ENCODE measurements at regions not wholly inside any gene's neighbourhood (a gene's known extent, or its start where the extent isn't known, plus 50 kb on each side); places are given as distances from the start of the nearest gene placed in this dataset.

DNA sequence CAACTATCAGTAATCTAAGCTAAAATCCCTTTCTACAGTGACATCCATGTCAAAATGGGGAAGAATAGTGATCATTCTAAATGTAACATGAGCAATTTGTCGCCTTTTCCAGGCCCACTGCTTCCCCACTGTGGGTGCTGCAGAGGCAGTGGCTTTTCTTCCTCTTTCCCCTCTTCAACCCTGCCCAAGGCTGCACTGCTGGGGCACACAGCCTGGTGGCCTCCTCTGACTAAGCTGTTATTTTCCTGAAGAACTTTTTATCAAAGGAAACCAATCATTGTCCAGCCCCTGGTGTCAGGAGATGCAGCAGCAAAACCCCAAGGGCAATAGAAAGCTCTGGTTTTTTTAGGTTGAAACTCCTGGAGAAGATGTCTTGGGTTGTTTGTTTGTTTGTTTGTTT lies 117.6 kb upstream of the KLF7 start (continued):
- TF ChIP-seq, protein P1, sequence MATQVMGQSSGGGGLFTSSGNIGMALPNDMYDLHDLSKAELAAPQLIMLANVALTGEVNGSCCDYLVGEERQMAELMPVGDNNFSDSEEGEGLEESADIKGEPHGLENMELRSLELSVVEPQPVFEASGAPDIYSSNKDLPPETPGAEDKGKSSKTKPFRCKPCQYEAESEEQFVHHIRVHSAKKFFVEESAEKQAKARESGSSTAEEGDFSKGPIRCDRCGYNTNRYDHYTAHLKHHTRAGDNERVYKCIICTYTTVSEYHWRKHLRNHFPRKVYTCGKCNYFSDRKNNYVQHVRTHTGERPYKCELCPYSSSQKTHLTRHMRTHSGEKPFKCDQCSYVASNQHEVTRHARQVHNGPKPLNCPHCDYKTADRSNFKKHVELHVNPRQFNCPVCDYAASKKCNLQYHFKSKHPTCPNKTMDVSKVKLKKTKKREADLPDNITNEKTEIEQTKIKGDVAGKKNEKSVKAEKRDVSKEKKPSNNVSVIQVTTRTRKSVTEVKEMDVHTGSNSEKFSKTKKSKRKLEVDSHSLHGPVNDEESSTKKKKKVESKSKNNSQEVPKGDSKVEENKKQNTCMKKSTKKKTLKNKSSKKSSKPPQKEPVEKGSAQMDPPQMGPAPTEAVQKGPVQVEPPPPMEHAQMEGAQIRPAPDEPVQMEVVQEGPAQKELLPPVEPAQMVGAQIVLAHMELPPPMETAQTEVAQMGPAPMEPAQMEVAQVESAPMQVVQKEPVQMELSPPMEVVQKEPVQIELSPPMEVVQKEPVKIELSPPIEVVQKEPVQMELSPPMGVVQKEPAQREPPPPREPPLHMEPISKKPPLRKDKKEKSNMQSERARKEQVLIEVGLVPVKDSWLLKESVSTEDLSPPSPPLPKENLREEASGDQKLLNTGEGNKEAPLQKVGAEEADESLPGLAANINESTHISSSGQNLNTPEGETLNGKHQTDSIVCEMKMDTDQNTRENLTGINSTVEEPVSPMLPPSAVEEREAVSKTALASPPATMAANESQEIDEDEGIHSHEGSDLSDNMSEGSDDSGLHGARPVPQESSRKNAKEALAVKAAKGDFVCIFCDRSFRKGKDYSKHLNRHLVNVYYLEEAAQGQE (IDR thresholded peaks at IDR 0.05; ENCODE audit: low read depth, low read length), result no peak
- TF ChIP-seq ZNF384 (IDR thresholded peaks at IDR 0.05; ENCODE audit: borderline replicate concordance, low read depth, low read length), result no peak
- no peak for TF ChIP-seq IRF4 (IDR thresholded peaks at IDR 0.05; ENCODE audit: low read depth, low read length)

DNA sequence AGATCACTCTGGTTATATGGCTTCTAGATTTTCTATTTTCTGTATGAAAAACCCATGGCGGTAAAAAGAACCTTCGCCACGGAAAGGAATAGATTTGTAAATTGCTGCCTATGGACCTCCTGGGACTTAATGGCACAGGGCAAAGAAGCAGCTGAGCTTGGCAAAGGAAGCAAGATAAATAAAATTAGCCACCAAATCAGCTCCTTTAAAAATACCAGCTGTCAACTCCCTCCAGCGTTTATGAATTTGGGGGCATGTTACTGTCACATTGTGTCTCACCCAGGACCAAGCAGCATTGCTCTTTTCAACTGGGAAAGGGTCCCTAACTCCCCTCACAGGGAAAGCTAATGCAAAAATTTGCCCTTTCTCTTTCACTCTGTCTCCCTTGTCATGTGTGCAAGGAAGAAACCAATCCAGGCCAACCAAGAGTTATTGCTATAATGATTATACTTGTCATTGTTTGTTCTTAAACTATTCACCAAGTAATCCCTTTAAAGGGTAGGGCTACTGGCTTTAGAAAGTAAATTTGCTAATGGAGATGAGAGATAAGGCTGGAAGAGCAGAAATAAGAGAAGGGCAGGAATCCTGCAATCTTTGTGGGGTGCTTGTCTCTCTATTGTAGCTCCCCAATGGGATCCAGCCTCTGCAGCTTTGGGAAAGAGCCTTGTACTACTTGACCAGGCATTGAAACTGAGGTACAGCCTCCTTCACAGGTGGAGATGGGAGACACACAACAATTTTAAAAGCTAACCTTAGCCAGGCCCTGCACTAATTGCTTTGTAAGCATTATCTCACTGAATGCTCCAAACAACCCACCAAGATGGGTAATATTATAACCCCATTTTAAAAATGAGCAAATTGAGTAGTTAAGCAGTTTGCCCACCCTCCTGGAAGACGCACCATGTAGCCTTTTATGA lies 119.1 kb upstream of the KLF7 start:
- no peaks in the 10 kb centered on the region for H3K79me2 ChIP-seq (ENCODE audit: control insufficient read depth, insufficient read depth, low read length)
- in situ Hi-C loops (cut with MboI), result no loop called here
- no peak overlapping the region for H3K4me3 ChIP-seq
- H3K27me3 ChIP-seq (replicated peaks in 1 of 2; ENCODE audit: control insufficient read depth in 2 of 2, insufficient read depth in 2 of 2, low read length in 1 of 2), result no peaks in the 10 kb centered on the region
- ATAC-seq (no peak), DNase-seq (ENCODE audit: low read depth, low spot score) (no peak), FAIRE-seq (no peak)
- 0 out of 2 replicates have a peak overlapping the region, but pooled peaks have one; percentile 13 for H3K27ac ChIP-seq (ENCODE audit: control insufficient read depth, insufficient read depth)
- ChIA-PET CTCF (interaction anchor here (0.9 to 2.3 kb wide), 7 partner anchors 44 to 484 kb away, joined by 3 to 6 read pairs (median 4); no protein-coding TSS in a partner anchor), POLR2A (interaction anchor here (0.6 to 2.4 kb wide), 7 partner anchors 10 to 69 kb away, joined by 3 to 11 read pairs (median 4); no protein-coding TSS in a partner anchor), SMC1A (ENCODE audit: uncharacterized antibody, unreplicated experiment) (interaction anchor here (0.9 to 5.6 kb wide), 22 partner anchors 8 to 188 kb away, joined by 3 to 80 read pairs (median 4); no protein-coding TSS in a partner anchor), RAD21 (ENCODE audit: unreplicated experiment) (interaction anchor here (1.0 to 7.1 kb wide), 10 partner anchors 8 to 189 kb away, joined by 3 to 56 read pairs (median 6); partner anchors contain the start of gene KLF7)
- no peak overlapping the region for H2AFZ ChIP-seq (ENCODE audit: control insufficient read depth, low read depth, low read length)
- H3K36me3 ChIP-seq (ENCODE audit: control insufficient read depth in 2 of 2, insufficient read depth in 2 of 2, low read length in 1 of 2), result no peaks in the 10 kb centered on the region
- WGBS (ENCODE audit: insufficient coverage, insufficient replicate concordance, low lambda C conversion rate, missing lambda C conversion rate), result 95% methylated on average over 5 of the region's 5 CpGs
- no peaks in the 10 kb centered on the region for H4K20me1 ChIP-seq (ENCODE audit: control insufficient read depth, insufficient read depth)
- no peak overlapping the region for H3K4me2 ChIP-seq (ENCODE audit: control insufficient read depth, insufficient read depth)
- H3K9ac ChIP-seq (ENCODE audit: control insufficient read depth, insufficient read depth, low read length), result no peak overlapping the region
- intact Hi-C loops (cut with micrococcal nuclease; ENCODE audit: unreplicated experiment), result loop anchor here (5.0 kb wide), 1 partner anchor 118 kb away; the partner anchor contains the start of gene KLF7
- no peaks in the 10 kb centered on the region; the same call in 2 of the 3 replicates for H3K9me3 ChIP-seq (replicated peaks; ENCODE audit: control insufficient read depth, insufficient read depth, low read length)
- BruUV-seq (replicated peaks), result no TSS peak
- H3K4me1 ChIP-seq (ENCODE audit: control insufficient read depth, insufficient read depth, low read length), result peaks cover 32% of the 10 kb centered on the region
- TF ChIP-seq NR2F1 (conservative IDR thresholded peaks at IDR 0.05) (no peak), MEF2B (IDR thresholded peaks at IDR 0.05; ENCODE audit: partially characterized antibody, poor library complexity, severe bottlenecking) (no peak), HDAC6 (IDR thresholded peaks at IDR 0.05; ENCODE audit: unreplicated experiment) (no peak), ZBED1 (IDR thresholded peaks at IDR 0.05; ENCODE audit: borderline replicate concordance) (no peak), ELK1 (IDR thresholded peaks at IDR 0.05; ENCODE audit: low read depth, low read length) (no peak), ATF2 (IDR thresholded peaks at IDR 0.05; ENCODE audit: low read length) (no peak), RELA (IDR thresholded peaks at IDR 0.05; ENCODE audit: borderline replicate concordance, partially characterized antibody) (no peak), MEF2A (IDR thresholded peaks at IDR 0.05; ENCODE audit: insufficient read depth, low read depth, low read length) (no peak), TAF1 (IDR thresholded peaks at IDR 0.05; ENCODE audit: borderline replicate concordance, low read depth, low read length) (no peak), NFYA (IDR thresholded peaks at IDR 0.05; ENCODE audit: borderline replicate concordance, low read depth, low read length) (no peak)
- TF ChIP-seq, protein P2, sequence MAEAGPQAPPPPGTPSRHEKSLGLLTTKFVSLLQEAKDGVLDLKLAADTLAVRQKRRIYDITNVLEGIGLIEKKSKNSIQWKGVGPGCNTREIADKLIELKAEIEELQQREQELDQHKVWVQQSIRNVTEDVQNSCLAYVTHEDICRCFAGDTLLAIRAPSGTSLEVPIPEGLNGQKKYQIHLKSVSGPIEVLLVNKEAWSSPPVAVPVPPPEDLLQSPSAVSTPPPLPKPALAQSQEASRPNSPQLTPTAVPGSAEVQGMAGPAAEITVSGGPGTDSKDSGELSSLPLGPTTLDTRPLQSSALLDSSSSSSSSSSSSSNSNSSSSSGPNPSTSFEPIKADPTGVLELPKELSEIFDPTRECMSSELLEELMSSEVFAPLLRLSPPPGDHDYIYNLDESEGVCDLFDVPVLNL (IDR thresholded peaks at IDR 0.05; ENCODE audit: low read depth, low read length), result no peak

Data from GM12878 (cell line).